ES-I3 (cell line): ENCODE measurements at regions not wholly inside any gene's neighbourhood (a gene's known extent, or its start where the extent isn't known, plus 50 kb on each side); places are given as distances from the start of the nearest gene placed in this dataset.

Source experiments
- H3K36me3 ChIP-seq: 2 replicates; pipeline ENCODE4 v1.6.1; 2013; ENCODE audit warnings: mild to moderate bottlenecking, low read length, control low read depth, moderate library complexity; ENCODE audit not compliant: insufficient read depth
- H3K4me1 ChIP-seq: 2 replicates; pipeline ENCODE4 v1.6.1; 2013; ENCODE audit warnings: mild to moderate bottlenecking, control low read depth, low read length; ENCODE audit not compliant: insufficient read depth
- H3K9ac ChIP-seq: 2 replicates; pipeline ENCODE4 v1.6.1; 2013; ENCODE audit warnings: low read depth, mild to moderate bottlenecking, low read length, moderate library complexity
- H3K9me3 ChIP-seq: 2 replicates; pipeline ENCODE4 v1.6.1; 2013; ENCODE audit warnings: mild to moderate bottlenecking, low read length, moderate library complexity; ENCODE audit not compliant: control insufficient read depth, insufficient read depth

DNA sequence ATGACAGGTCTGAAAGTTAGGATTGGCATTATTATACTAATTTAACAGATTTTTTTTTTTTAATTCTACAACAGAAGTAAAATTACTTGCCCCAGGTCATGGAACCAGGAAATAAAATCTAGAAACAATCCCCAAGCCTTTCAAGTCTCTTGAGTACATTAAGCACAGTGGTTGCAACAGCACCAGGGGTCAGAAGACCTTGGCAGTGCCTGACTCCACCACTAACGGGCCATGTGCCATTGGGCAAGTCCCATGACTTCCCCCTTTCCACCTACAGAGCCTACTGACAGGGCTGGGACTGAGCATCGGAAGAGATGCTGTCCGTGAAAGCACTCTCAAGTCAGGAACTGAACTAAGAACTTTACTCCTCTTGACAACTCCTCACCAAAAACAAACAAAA lies 98.6 kb upstream of the AKIP1 start:
- Histone ChIP-seq H3K9ac (no peak overlapping the region), H3K9me3 (no peaks in the 10 kb centered on the region), H3K4me1 (peaks cover 36% of the 10 kb centered on the region), H3K36me3 (no peaks in the 10 kb centered on the region)

- peaks cover 35% of the 10 kb centered on the region for H3K4me1 ChIP-seq
- no peaks in the 10 kb centered on the region for H3K9me3 ChIP-seq
- no peaks in the 10 kb centered on the region for H3K36me3 ChIP-seq
- H3K9ac ChIP-seq = no peak overlapping the region
Measured at GRCh38 chr11:8813658-8814057, 97.3 kb upstream of the AKIP1 start.

- Histone ChIP-seq H3K36me3 (no peaks in the 10 kb centered on the region), H3K9ac (no peak overlapping the region), H3K4me1 (peaks cover 28% of the 10 kb centered on the region), H3K9me3 (no peaks in the 10 kb centered on the region)
Measured at GRCh38 chr11:8814209-8814922, 96.6 kb upstream of the AKIP1 start.

GRCh38 chr11:8814923-8815240 lies 96.1 kb upstream of the AKIP1 start:
- H3K9me3 ChIP-seq = no peaks in the 10 kb centered on the region
- H3K9ac ChIP-seq = no peak overlapping the region

DNA sequence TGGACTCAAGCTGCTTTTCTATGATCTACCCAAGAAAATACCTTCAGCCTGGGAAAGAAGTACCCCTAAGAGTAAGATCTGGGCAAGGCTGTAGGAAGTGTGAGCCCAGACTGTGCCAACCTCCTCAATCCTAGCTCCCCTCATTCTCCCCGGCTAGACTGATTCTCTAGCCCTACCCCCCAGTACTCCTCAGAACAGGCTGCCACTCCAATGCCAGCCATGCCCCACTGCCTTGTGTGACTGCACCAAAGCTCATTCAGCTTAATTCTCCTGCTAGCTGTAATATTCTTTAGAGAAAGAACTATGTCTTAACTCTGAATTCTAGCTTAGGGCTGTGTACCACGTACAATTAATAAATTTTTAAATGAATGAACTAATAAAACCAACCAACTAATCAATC lies 92.6 kb upstream of the AKIP1 start:
- no peak overlapping the region for H3K9ac ChIP-seq

More at GRCh38 chr11:8814923-8815240, 96.1 kb upstream of the AKIP1 start:
- Histone ChIP-seq H3K36me3 (no peaks in the 10 kb centered on the region), H3K4me1 (peaks cover 25% of the 10 kb centered on the region)

DNA sequence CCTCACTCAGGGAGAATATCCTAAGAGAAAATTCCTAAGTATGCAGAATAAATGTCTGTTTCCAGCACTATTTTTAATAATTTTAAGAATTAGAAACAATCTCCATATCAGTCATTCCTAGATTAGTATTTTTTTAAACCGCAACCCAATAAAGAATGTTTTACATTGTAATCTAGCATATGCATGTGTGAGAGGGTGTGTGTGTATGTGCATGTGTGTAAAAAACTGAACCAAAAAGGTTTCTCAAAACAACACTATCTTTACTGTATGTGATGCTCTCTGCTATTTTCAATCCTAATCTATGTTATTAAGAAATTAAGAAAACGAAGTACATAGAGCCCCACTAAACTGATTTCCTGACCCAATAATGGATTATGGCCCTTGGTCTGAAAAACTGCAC lies 90.6 kb upstream of the AKIP1 start:
- Histone ChIP-seq H3K4me1 (peaks cover 4% of the 10 kb centered on the region), H3K9me3 (no peaks in the 10 kb centered on the region), H3K9ac (no peak overlapping the region), H3K36me3 (no peaks in the 10 kb centered on the region)

More for the DNA sequence above, 92.6 kb upstream of the AKIP1 start:
- H3K9me3 ChIP-seq = no peaks in the 10 kb centered on the region
- no peaks in the 10 kb centered on the region for H3K36me3 ChIP-seq
- peaks cover 17% of the 10 kb centered on the region for H3K4me1 ChIP-seq

DNA sequence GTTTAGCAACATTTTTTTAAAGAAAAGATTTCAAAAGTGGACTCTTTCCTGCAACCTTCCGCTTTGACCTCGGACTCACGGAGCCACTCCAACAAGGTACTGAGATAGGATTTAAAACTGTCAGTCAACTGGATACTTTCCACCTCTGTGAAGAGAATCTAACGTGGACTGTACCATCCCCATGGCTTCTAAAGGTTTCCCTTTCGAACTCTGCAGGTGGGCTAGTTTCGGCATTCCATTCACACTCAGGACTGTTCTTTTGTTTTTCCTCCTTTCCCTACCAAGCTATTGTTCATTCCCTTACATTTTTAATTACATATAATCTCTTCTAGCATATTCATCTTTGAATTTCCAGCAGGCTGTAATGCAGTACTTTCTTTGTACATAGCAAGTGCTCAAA lies 88.5 kb upstream of the AKIP1 start:
- Histone ChIP-seq H3K36me3 (no peaks in the 10 kb centered on the region), H3K4me1 (peaks cover 22% of the 10 kb centered on the region), H3K9me3 (no peaks in the 10 kb centered on the region), H3K9ac (no peak overlapping the region)

GRCh38 chr11:8823174-8823742 lies 87.7 kb upstream of the AKIP1 start:
- no peaks in the 10 kb centered on the region for H3K9me3 ChIP-seq
- no peak overlapping the region for H3K9ac ChIP-seq
- peaks cover 30% of the 10 kb centered on the region for H3K4me1 ChIP-seq
- no peaks in the 10 kb centered on the region for H3K36me3 ChIP-seq

DNA sequence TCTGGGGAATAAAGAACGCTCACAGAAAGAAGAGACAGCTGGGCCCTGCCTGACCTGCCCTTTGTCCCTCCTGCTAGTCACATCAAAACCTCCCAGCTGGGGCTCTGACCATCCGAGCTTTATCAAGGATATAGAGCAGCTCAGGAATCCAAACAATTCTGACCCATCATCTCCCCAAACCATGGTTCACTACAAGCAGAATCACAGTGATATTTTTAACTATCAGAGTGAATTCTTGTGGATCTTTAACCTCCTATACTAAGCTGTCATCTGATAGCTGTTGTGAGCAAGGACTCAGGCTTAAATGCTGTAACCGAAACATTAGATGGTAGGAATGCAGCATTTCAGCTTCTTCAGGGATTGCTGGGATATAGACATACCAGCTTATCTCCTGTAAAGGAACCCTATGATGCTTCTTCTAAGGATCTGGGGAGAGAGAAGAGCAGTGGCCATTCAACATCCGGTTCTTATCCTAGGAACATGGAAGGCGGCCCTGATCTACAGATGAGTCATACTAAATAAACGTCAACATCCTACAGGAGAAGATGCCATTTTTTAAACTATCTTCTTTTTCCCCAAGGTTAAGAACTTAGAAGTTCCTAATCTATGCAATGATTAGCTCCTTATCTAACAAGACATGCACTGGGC lies 84.7 kb upstream of the AKIP1 start:
- H3K9ac ChIP-seq = no peak overlapping the region; the same call in 1 of the 2 replicates
- H3K36me3 ChIP-seq = no peaks in the 10 kb centered on the region
- no peaks in the 10 kb centered on the region for H3K9me3 ChIP-seq

GRCh38 chr11:8826901-8827560 lies 84.0 kb upstream of the AKIP1 start:
- Histone ChIP-seq H3K9me3 (no peaks in the 10 kb centered on the region), H3K4me1 (peaks cover 30% of the 10 kb centered on the region), H3K9ac (no peak overlapping the region; the same call in 1 of the 2 replicates), H3K36me3 (no peaks in the 10 kb centered on the region)

More for the DNA sequence above, 84.7 kb upstream of the AKIP1 start:
- peaks cover 30% of the 10 kb centered on the region for H3K4me1 ChIP-seq

DNA sequence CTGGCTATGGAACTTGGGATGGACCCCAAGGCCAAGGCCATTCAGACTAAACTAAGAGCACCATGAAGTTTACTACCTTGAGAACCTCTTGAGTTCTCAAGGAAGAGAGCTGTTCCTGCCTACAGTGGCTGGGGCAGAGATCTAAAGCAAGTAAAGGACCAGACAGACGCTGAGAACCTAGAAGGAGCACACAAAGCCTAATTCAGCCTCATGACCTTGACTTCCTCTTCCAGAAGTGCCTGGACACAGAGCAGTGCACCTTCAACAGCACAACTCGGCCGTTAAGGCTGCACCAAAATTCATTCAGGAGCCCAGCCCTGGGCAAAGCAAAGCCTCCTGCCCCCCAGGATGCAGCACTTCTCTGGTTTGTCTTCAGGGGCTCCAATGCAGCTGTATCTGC lies 82.9 kb upstream of the AKIP1 start:
- H3K9me3 ChIP-seq = no peaks in the 10 kb centered on the region
- H3K9ac ChIP-seq = no peak overlapping the region
- H3K4me1 ChIP-seq = peaks cover 34% of the 10 kb centered on the region
- H3K36me3 ChIP-seq = no peaks in the 10 kb centered on the region

- Histone ChIP-seq H3K9me3 (no peaks in the 10 kb centered on the region), H3K36me3 (no peaks in the 10 kb centered on the region), H3K4me1 (peaks cover 41% of the 10 kb centered on the region), H3K9ac (no peak overlapping the region)
Measured at GRCh38 chr11:8828580-8829361, 82.2 kb upstream of the AKIP1 start.

DNA sequence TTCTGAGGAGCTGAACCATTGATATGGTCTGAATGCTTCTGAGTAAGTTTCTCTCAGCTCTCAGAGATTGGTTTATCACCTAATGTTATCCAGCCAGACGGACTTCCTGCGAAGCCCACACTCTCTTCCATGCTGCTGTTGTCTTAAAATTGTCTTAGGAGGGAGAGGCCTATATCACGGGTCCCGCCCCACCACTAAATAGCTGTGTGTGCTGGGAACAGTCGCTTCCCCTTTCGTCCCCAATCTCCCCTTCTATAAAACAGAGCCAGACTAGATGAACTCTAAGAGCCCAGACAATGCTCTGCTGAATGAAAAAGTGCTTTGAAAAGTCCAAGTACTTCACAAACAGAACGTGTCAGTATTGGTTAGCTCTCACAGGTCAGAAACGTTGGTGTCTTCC lies 81.4 kb upstream of the AKIP1 start:
- Histone ChIP-seq H3K9me3 (no peaks in the 10 kb centered on the region), H3K4me1 (peaks cover 49% of the 10 kb centered on the region), H3K9ac (no peak overlapping the region)

DNA sequence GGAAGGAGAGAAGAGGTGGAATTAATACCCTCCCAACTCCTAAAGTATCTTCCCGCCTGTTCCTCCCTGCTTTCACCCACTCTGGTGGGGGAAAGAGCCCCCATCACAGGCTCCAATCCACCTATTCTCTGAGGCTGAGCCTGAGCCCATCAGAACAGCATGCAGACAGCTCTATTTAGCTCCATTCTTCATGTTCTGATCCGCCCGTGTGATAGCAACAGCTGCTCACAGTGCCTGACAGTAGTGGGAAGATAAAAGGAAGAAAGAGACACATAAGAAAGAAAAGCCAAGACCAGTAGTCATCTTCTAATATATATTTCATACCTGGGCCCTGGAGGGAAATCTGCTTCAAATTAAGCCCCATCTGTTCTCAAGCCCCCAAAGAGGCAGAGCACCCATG lies 80.3 kb upstream of the AKIP1 start:
- Histone ChIP-seq H3K9ac (no peak overlapping the region), H3K36me3 (no peaks in the 10 kb centered on the region), H3K4me1 (peaks cover 47% of the 10 kb centered on the region), H3K9me3 (no peaks in the 10 kb centered on the region)

More for the DNA sequence above, 81.4 kb upstream of the AKIP1 start:
- no peaks in the 10 kb centered on the region for H3K36me3 ChIP-seq
